Activated T-helper 2 cell treated with anti-CD3 and anti-CD28 coated beads, Interferon-gamma antibody, Interleukin-2, Interleukin-4, amounts not matched to agents 10 μg/mL and 5 μg/mL and 100 μg/mL, durations not matched to agents 14 hours and 24 hours and 36 hours (primary cell): ENCODE measurements at regions not wholly inside any gene's neighbourhood (a gene's known extent, or its start where the extent isn't known, plus 50 kb on each side); places are given as distances from the start of the nearest gene placed in this dataset.

Source experiments
- DNase-seq: peaks from one replicate; pipeline ENCODE4 v3.0.0; 2021; ENCODE audit warnings: low spot score
- H3K27ac Mint-ChIP-seq: one replicate; pipeline ENCODE4 v1.8.0; 2021; ENCODE audit warnings: mixed read lengths
- H3K27me3 Mint-ChIP-seq: one replicate; pipeline ENCODE4 v1.8.0; 2021; ENCODE audit warnings: low read depth, mixed read lengths
- H3K36me3 Mint-ChIP-seq: one replicate; pipeline ENCODE4 v1.8.0; 2021; ENCODE audit warnings: low read depth, mixed read lengths
- H3K4me1 Mint-ChIP-seq: one replicate; pipeline ENCODE4 v1.8.0; 2021; ENCODE audit warnings: low read depth, mixed read lengths
- H3K4me3 Mint-ChIP-seq: one replicate; pipeline ENCODE4 v1.8.0; 2021; ENCODE audit warnings: low read depth, mild to moderate bottlenecking, moderate library complexity, mixed read lengths
- H3K9me3 Mint-ChIP-seq: one replicate; pipeline ENCODE4 v1.8.0; 2021; ENCODE audit warnings: mixed read lengths
- intact Hi-C: fragments of 100-400 bp; cut with micrococcal nuclease; formaldehyde crosslinking; loops from one replicate; pipeline ENCODE4 v1.15.1; 2023

DNA sequence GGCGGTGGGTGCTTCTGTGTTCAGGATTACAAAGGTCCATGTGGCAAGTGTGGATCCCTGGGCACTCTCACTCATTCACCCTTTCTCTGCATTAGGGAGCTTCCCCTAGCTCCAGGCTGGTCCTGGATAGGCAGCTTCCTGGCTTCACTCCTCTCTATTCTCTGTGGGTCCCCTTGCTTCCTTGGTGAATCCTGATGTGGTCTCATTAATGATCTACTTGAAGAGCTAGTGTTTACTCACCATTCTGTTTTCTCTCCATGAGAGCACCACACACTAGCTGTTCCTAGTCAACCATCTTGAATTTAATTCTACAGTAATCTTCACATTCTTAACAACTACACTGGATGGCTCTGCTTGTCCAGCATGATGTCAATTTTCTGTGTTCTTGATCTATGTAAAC is 90.0 kb upstream of the PLPPR1 start:
- no peaks in the 10 kb centered on the region for H3K4me1 Mint-ChIP-seq
- no peak for DNase-seq
- intact Hi-C loops: no loop called here
- H3K27ac Mint-ChIP-seq: no peak overlapping the region
- no peaks in the 10 kb centered on the region for H3K27me3 Mint-ChIP-seq
- H3K36me3 Mint-ChIP-seq: no peaks in the 10 kb centered on the region
- peaks cover 18% of the 10 kb centered on the region for H3K9me3 Mint-ChIP-seq
- H3K4me3 Mint-ChIP-seq: no peak overlapping the region

DNA sequence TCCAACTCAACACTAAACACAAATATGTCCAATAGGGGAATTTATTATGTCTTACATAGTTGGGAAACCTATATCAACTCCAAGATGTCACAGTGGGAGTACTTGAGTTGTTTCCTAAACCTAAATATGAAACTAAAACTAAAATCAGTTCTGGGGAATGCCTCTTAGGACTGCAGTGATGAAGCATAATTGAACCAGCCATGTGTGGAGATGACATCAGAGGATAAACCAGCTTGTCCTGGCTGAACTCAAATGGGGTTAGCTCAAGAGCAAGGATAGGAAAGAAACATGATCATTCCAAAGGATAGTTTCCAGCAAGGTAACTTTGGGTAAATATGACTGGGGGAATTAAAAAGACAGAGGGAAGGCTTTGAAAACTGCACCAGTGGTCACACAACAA is 88.9 kb upstream of the PLPPR1 start:
- H3K36me3 Mint-ChIP-seq: no peaks in the 10 kb centered on the region
- intact Hi-C loops: no loop called here
- no peaks in the 10 kb centered on the region for H3K4me1 Mint-ChIP-seq
- no peaks in the 10 kb centered on the region for H3K27me3 Mint-ChIP-seq
- H3K4me3 Mint-ChIP-seq: no peak overlapping the region
- peaks cover 18% of the 10 kb centered on the region for H3K9me3 Mint-ChIP-seq
- H3K27ac Mint-ChIP-seq: no peak overlapping the region
- DNase-seq: no peak

DNA sequence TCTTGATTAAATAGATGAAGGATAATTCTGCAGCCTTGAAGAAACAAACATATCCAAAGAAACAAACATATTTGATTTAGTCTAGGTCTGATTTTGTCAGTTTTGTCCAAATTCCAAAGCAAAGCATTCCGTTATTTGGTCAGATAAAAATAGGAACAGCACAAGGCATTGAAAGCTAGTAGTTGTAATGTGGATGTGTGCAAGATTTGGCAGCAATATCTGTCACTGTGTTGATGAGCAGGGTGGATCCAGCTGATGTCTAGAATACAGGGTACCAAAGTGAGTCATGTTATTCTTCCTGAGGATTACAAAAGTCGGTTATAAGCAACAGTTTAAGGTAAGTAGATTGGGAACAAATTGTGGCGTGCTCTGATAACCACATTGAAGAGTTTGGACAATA is 69.3 kb upstream of the PLPPR1 start:
- H3K4me1 Mint-ChIP-seq: no peaks in the 10 kb centered on the region
- no peaks in the 10 kb centered on the region for H3K27me3 Mint-ChIP-seq
- intact Hi-C loops: no loop called here

More for the DNA sequence above, 69.3 kb upstream of the PLPPR1 start:
- no peaks in the 10 kb centered on the region for H3K36me3 Mint-ChIP-seq
- H3K9me3 Mint-ChIP-seq: no peaks in the 10 kb centered on the region
- H3K4me3 Mint-ChIP-seq: no peak overlapping the region
- no peak overlapping the region for H3K27ac Mint-ChIP-seq
- no peak for DNase-seq
